ENCODE measurements at regions not wholly inside any gene's neighbourhood (a gene's known extent, or its start where the extent isn't known, plus 50 kb on each side); places are given as distances from the start of the nearest gene placed in this dataset.

DNA sequence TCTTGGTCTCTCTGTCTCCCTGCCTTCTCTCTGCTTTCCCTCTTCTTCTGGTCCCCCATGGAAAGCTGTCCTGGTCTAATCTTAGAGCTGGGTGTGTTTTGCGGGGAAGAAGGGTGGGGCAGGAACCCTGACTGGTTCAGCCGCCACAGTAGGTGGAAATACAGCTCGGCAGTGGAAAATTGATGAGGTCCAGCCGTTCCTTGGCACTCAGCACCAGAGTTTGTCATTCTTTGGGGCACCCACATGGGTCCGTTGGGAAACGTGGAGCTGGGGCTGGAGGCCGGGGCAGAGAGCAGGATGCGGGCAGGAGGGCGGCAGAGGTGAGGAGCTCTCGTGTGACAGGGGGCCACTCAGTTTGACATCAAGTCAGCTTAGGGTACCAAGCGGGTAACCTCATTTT lies 364.2 kb upstream of the AMELY start:
- H3K36me3 ChIP-seq (replicated peaks in 1 of 2), result no peaks in the 10 kb centered on the region
- H3K4me1 ChIP-seq (replicated peaks in 1 of 2), result no peaks in the 10 kb centered on the region
- H3K27me3 ChIP-seq, result no peaks in the 10 kb centered on the region
- TF ChIP-seq POLR2A (IDR thresholded peaks at IDR 0.05), result no peak
- no peak overlapping the region for H3K4me3 ChIP-seq
- intact Hi-C loops (cut with DNase I), result no loop called here
- DNase-seq, result no peak
- no peaks in the 10 kb centered on the region for H3K9me3 ChIP-seq (replicated peaks in 1 of 3)
- WGBS, 4 donors, result 46 to 54% methylated on average over 10 to 11 of the region's 11 CpGs; no CpG with 5 or more reads in 2 of the 4 donors
- H3K27ac ChIP-seq, result no peak overlapping the region

DNA sequence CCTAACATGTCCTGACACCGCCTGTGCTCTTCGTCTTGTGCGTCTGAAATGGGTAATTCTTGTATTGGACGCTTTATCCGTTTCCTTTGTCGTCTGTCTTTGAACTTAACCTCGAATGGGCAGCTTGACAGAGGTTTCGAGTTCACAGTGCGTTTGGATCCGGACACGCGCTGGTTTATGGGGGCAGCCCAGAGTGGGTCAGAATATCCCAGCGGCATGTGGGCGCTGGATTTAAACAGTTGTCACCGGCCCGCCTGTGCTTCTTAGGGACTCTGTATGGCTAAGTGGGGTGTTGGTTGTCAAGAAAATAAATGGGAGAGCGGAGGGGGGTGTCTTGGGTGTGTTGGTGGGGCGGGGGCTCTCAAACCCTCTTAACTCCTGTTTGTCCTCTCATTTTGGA lies 363.5 kb upstream of the AMELY start:
- no peaks in the 10 kb centered on the region for H3K4me1 ChIP-seq (replicated peaks in 1 of 2)
- no peak for TF ChIP-seq POLR2A (IDR thresholded peaks at IDR 0.05)
- TF ChIP-seq, protein P1, sequence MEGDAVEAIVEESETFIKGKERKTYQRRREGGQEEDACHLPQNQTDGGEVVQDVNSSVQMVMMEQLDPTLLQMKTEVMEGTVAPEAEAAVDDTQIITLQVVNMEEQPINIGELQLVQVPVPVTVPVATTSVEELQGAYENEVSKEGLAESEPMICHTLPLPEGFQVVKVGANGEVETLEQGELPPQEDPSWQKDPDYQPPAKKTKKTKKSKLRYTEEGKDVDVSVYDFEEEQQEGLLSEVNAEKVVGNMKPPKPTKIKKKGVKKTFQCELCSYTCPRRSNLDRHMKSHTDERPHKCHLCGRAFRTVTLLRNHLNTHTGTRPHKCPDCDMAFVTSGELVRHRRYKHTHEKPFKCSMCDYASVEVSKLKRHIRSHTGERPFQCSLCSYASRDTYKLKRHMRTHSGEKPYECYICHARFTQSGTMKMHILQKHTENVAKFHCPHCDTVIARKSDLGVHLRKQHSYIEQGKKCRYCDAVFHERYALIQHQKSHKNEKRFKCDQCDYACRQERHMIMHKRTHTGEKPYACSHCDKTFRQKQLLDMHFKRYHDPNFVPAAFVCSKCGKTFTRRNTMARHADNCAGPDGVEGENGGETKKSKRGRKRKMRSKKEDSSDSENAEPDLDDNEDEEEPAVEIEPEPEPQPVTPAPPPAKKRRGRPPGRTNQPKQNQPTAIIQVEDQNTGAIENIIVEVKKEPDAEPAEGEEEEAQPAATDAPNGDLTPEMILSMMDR (IDR thresholded peaks at IDR 0.05), result no peak
- DNase-seq, result peak in 1 of 7 donors; percentile 1
- H3K27me3 ChIP-seq, result no peaks in the 10 kb centered on the region
- H3K36me3 ChIP-seq (replicated peaks in 1 of 2), result no peaks in the 10 kb centered on the region
- no peak overlapping the region for H3K4me3 ChIP-seq
- no peaks in the 10 kb centered on the region for H3K9me3 ChIP-seq (replicated peaks in 1 of 3)
- 35% methylated on average over 18 of the region's 18 CpGs; no CpG with 5 or more reads in 3 of the 4 donors for WGBS, 4 donors
- H3K27ac ChIP-seq, result no peak overlapping the region
- intact Hi-C loops (cut with DNase I), result no loop called here

DNA sequence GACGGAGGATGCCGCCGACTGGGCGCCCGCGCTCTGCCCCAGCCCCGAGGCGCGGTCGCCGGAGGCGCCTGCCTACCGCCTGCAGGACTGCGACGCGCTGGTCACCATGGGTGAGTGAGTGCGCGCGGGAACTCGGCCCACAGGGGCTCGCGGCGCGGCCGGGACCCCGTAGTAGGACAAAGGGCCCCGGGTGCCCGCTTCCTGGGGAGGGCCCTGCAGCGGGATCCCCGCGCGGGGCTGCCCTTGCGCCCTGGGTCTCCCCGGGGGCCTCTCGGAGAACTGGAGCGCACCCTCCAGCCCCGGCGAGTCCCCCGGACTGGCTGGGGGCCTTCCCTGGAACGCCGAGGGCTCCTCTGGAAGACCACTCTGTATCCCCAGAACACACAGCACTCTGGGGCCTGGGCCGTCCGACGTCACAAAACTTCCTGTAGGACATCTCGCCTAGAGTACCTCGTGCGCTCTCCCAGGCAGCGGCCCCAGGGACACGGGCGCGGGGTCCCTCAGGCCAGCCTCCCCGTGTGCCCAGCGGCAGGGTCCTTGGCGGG lies 362.9 kb upstream of the AMELY start:
- Histone ChIP-seq H3K4me1 (replicated peaks in 1 of 2) (no peaks in the 10 kb centered on the region), H3K27ac (peak overlapping the region in 1 of 5 donors; percentile 40), H3K36me3 (replicated peaks in 1 of 2) (no peaks in the 10 kb centered on the region), H3K4me3 (no peak overlapping the region), H3K27me3 (no peaks in the 10 kb centered on the region), H3K9me3 (replicated peaks in 1 of 3) (no peaks in the 10 kb centered on the region)
- TF ChIP-seq, protein P1 (IDR thresholded peaks at IDR 0.05), result no peak
- no peak for TF ChIP-seq POLR2A (IDR thresholded peaks at IDR 0.05)
- intact Hi-C loops (cut with DNase I), result no loop called here
- DNase-seq, result peak in 2 of 7 donors; percentile 5 to 54
- 1% methylated on average over 46 of the region's 54 CpGs; no CpG with 5 or more reads in 3 of the 4 donors for WGBS, 4 donors

DNA sequence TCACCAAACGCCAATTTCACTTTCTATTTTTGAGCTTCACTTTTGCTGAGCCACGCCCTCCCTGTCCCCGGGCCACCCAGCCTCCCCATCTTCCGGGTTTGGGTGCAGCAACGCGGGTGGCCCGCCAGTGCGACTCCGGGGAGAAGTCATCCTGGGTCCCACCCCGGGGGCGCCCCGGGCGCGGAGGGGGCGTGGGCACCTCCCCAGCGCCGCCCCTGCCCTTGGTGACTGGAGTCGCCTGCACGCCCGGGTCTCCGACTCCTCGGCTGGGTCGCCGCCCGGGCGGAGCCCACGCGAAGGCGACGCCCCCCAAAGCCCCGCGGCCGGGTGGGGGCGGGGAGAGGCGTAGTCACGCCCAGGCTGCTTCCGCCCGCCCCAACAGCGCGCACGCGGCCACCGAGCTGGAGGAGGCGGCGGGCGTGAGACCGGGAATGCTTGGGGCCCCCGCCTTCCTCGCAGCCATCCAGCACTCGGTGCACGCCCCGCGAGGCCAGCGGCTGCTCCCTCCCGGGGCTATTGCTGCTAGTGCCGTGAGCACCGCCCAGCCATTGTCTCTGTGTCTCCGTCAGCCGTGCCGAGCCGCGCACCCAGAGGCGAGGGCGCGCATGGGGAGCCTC lies 362.1 kb upstream of the AMELY start:
- no peaks in the 10 kb centered on the region for H3K36me3 ChIP-seq (replicated peaks in 1 of 2)
- H3K4me3 ChIP-seq, result no peak overlapping the region
- intact Hi-C loops (cut with DNase I), result no loop called here
- 0% methylated on average over 1 to 63 of the region's 65 CpGs; no CpG with 5 or more reads in 2 of the 4 donors for WGBS, 4 donors
- H3K27ac ChIP-seq, result peak overlapping the region in 1 of 5 donors; percentile 40
- H3K4me1 ChIP-seq (replicated peaks in 1 of 2), result no peaks in the 10 kb centered on the region
- DNase-seq, result peak in 2 of 7 donors; percentile 57 to 68
- TF ChIP-seq, protein P1 (IDR thresholded peaks at IDR 0.05), result no peak
- TF ChIP-seq POLR2A (IDR thresholded peaks at IDR 0.05), result no peak
- H3K27me3 ChIP-seq, result no peaks in the 10 kb centered on the region
- no peaks in the 10 kb centered on the region for H3K9me3 ChIP-seq (replicated peaks in 1 of 3)

All from adrenal gland (tissue), 9 donors.